ENCODE measurements at regions not wholly inside any gene's neighbourhood (a gene's known extent, or its start where the extent isn't known, plus 50 kb on each side); places are given as distances from the start of the nearest gene placed in this dataset.
"Not testable (repeated sequence)": the region's sequence is repeated elsewhere in the genome, so short reads cannot be mapped to it uniquely, and the experiment has no call there.

GRCh38 chr13:39825886-39826285 lies 170.4 kb downstream of the COG6 start:
- no peak for TF ChIP-seq CTCF (conservative IDR thresholded peaks at IDR 0.05)
- H3K27ac ChIP-seq: no peak overlapping the region

GRCh38 chr13:39835253-39835652 lies 179.8 kb downstream of the COG6 start:
- no peak for TF ChIP-seq CTCF (conservative IDR thresholded peaks at IDR 0.05)
- H3K27ac ChIP-seq: no peak overlapping the region

GRCh38 chr13:39836038-39836437 lies 180.6 kb downstream of the COG6 start:
- H3K27ac ChIP-seq: no peak overlapping the region
- no peak for TF ChIP-seq CTCF (conservative IDR thresholded peaks at IDR 0.05)

- H3K27ac ChIP-seq: not testable (repeated sequence)
Measured at GRCh38 chr13:39837866-39838265, 182.4 kb downstream of the COG6 start.

- no peak for TF ChIP-seq CTCF (conservative IDR thresholded peaks at IDR 0.05)
- H3K27ac ChIP-seq: no peak overlapping the region
Measured at GRCh38 chr13:39840201-39840600, 184.7 kb downstream of the COG6 start.

DNA sequence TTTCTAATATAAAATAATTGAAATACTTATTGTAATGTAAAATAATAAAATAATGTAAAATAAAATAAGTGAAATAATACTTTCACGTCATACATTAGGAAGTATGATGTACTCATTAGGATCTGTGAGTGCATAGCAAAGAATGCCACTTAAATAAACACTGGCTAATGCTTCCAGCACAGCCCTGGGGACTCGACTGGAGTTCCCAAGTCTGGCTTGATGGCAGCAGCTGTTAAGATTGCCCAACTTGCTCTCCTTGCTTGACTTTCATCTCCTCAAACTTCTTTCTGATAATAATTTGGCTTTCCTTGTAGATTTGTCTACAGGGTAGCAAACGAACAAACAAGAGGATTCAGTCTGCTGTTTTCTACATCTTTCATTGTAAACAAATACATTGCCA lies 191.9 kb downstream of the COG6 start:
- H3K27ac ChIP-seq: no peak overlapping the region
- TF ChIP-seq CTCF (conservative IDR thresholded peaks at IDR 0.05): no peak

- no peak for TF ChIP-seq CTCF (conservative IDR thresholded peaks at IDR 0.05)
- no peak overlapping the region for H3K27ac ChIP-seq
Measured at GRCh38 chr13:39855236-39855635, 199.8 kb downstream of the COG6 start.

- no peak overlapping the region for H3K27ac ChIP-seq
- no peak for TF ChIP-seq CTCF (conservative IDR thresholded peaks at IDR 0.05)
Measured at GRCh38 chr13:39856714-39857113, 201.3 kb downstream of the COG6 start.

All from VCaP (cell line).